Smooth muscle cell (in vitro differentiated cells): ENCODE measurements at regions not wholly inside any gene's neighbourhood (a gene's known extent, or its start where the extent isn't known, plus 50 kb on each side); places are given as distances from the start of the nearest gene placed in this dataset.

ENCODE experiments used
- DNase-seq: peaks from one replicate; lab custom pipeline; 2025; ENCODE audit not compliant: unreplicated experiment; lab: John Stamatoyannopoulos, UW
- H2AFZ ChIP-seq: fragments of 200-600 bp; sonication (generic); 2 replicates; pipeline ENCODE4 v1.6.0; 2016; ENCODE audit warnings: antibody characterized with exemption, low read depth, mild to moderate bottlenecking
- H3F3A ChIP-seq: fragments of 200-600 bp; sonication (generic); 2 replicates; pipeline ENCODE4 v1.6.0; 2017; ENCODE audit warnings: antibody characterized with exemption, low read depth
- H3K27ac ChIP-seq: fragments of 200-600 bp; sonication (generic); 2 replicates; pipeline ENCODE4 v1.5.1; 2016; ENCODE audit warnings: low read depth, mild to moderate bottlenecking
- H3K27me3 ChIP-seq: fragments of 200-600 bp; sonication (generic); 2 replicates; pipeline ENCODE4 v1.6.1; 2016; ENCODE audit warnings: low read depth, mild to moderate bottlenecking
- H3K36me3 ChIP-seq: fragments of 200-600 bp; sonication (generic); 2 replicates; pipeline ENCODE4 v1.5.1; 2016; ENCODE audit warnings: low read depth
- H3K4me1 ChIP-seq: fragments of 200-600 bp; sonication (generic); 2 replicates; pipeline ENCODE4 v1.5.1; 2016; ENCODE audit warnings: low read depth
- H3K4me2 ChIP-seq: fragments of 200-600 bp; sonication (generic); 2 replicates; pipeline ENCODE4 v1.6.0; 2016; ENCODE audit warnings: mild to moderate bottlenecking
- H3K4me3 ChIP-seq: fragments of 200-600 bp; sonication (generic); 2 replicates; pipeline ENCODE4 v1.5.1; 2016; ENCODE audit warnings: mild to moderate bottlenecking
- H3K79me2 ChIP-seq: fragments of 200-600 bp; sonication (generic); 2 replicates; pipeline ENCODE4 v1.6.0; 2016; ENCODE audit warnings: low read depth, mild to moderate bottlenecking
- H3K9ac ChIP-seq: fragments of 200-600 bp; sonication (generic); 2 replicates; pipeline ENCODE4 v1.6.0; 2016; ENCODE audit warnings: low read depth
- H3K9me3 ChIP-seq: fragments of 200-600 bp; sonication (generic); replicated peaks from 2 replicates; pipeline ENCODE4 v1.5.1; 2016; ENCODE audit warnings: low read depth
- H4K20me1 ChIP-seq: fragments of 200-600 bp; sonication (generic); 2 replicates; pipeline ENCODE4 v1.6.0; 2016; ENCODE audit warnings: low read depth
- WGBS: methylation state at CpG from one replicate; pipeline ENCODE4 v1.1.7; 2016; ENCODE audit warnings: low lambda C conversion rate; 5-methylcytosine and 5-hydroxymethylcytosine counted together
- TF ChIP-seq, protein P1 (sequence below): fragments of 200-600 bp; sonication (generic); IDR thresholded peaks from 2 replicates; pipeline ENCODE4 v1.5.1; 2017; ENCODE audit warnings: borderline replicate concordance, mild to moderate bottlenecking, antibody characterized with exemption; ENCODE audit not compliant: insufficient read depth, poor library complexity, severe bottlenecking

- Histone ChIP-seq H3K27me3 (no peaks in the 10 kb centered on the region), H3K9me3 (no peaks in the 10 kb centered on the region), H4K20me1 (no peaks in the 10 kb centered on the region), H3K4me3 (no peak overlapping the region), H3K4me1 (peaks cover 14% of the 10 kb centered on the region), H3K4me2 (peak overlapping the region; percentile 41), H3K36me3 (no peaks in the 10 kb centered on the region), H3K9ac (no peak overlapping the region), H2AFZ (no peak overlapping the region), H3K27ac (peak overlapping the region; percentile 38), H3F3A (peaks cover 8% of the 10 kb centered on the region), H3K79me2 (no peaks in the 10 kb centered on the region)
- DNase-seq = no peak
- 36% methylated on average over 9 of the region's 9 CpGs for WGBS
- TF ChIP-seq, protein P1, sequence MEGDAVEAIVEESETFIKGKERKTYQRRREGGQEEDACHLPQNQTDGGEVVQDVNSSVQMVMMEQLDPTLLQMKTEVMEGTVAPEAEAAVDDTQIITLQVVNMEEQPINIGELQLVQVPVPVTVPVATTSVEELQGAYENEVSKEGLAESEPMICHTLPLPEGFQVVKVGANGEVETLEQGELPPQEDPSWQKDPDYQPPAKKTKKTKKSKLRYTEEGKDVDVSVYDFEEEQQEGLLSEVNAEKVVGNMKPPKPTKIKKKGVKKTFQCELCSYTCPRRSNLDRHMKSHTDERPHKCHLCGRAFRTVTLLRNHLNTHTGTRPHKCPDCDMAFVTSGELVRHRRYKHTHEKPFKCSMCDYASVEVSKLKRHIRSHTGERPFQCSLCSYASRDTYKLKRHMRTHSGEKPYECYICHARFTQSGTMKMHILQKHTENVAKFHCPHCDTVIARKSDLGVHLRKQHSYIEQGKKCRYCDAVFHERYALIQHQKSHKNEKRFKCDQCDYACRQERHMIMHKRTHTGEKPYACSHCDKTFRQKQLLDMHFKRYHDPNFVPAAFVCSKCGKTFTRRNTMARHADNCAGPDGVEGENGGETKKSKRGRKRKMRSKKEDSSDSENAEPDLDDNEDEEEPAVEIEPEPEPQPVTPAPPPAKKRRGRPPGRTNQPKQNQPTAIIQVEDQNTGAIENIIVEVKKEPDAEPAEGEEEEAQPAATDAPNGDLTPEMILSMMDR = no peak
These were observed 109.9 kb upstream of the CADM1 start for GRCh38 chr11:115613986-115614632.

DNA sequence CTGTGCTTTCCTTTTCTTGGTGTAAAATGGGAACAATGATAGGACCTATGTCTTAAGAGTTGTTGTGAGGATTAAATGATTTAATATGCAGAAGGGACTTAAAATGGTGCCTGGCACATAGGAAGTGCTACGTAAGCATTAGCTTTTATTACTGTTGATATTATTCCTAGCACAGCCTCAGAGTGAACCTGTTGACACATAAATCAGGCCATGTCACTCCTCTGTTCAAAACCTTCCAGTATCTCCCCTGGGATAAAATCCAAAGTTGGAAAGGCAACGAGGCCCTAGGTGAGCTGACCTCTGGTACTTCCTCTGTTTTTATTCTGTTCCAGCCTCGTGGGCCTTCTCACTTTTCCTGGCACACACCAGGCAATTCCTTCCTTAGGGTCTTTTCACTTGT, 108.8 kb upstream of the CADM1 start:
- Histone ChIP-seq H3K4me2 (no peak overlapping the region), H4K20me1 (no peaks in the 10 kb centered on the region), H3K36me3 (no peaks in the 10 kb centered on the region), H3K4me1 (peaks cover 18% of the 10 kb centered on the region), H2AFZ (no peak overlapping the region), H3K27ac (no peak overlapping the region), H3K9ac (no peak overlapping the region), H3F3A (peaks cover 8% of the 10 kb centered on the region), H3K9me3 (no peaks in the 10 kb centered on the region), H3K79me2 (no peaks in the 10 kb centered on the region), H3K27me3 (no peaks in the 10 kb centered on the region), H3K4me3 (no peak overlapping the region)
- WGBS = 91% methylated on average over 3 of the region's 3 CpGs
- TF ChIP-seq, protein P1 = no peak
- no peak for DNase-seq

- TF ChIP-seq, protein P1 = no peak
- peaks cover 8% of the 10 kb centered on the region for H3F3A ChIP-seq
- peaks cover 26% of the 10 kb centered on the region for H3K4me1 ChIP-seq
- H4K20me1 ChIP-seq = no peaks in the 10 kb centered on the region
- WGBS = 76% methylated on average over 9 of the region's 9 CpGs
- H2AFZ ChIP-seq = no peak overlapping the region
- H3K36me3 ChIP-seq = no peaks in the 10 kb centered on the region
- no peaks in the 10 kb centered on the region for H3K79me2 ChIP-seq
- DNase-seq = no peak
- no peaks in the 10 kb centered on the region for H3K9me3 ChIP-seq
- H3K27ac ChIP-seq = no peak overlapping the region
- no peak overlapping the region for H3K9ac ChIP-seq
- H3K4me3 ChIP-seq = no peak overlapping the region
- no peak overlapping the region for H3K4me2 ChIP-seq
- H3K27me3 ChIP-seq = no peaks in the 10 kb centered on the region
These were observed 108.0 kb upstream of the CADM1 start for GRCh38 chr11:115612046-115612730.
